ENCODE measurements at regions not wholly inside any gene's neighbourhood (a gene's known extent, or its start where the extent isn't known, plus 50 kb on each side); places are given as distances from the start of the nearest gene placed in this dataset.

DNA sequence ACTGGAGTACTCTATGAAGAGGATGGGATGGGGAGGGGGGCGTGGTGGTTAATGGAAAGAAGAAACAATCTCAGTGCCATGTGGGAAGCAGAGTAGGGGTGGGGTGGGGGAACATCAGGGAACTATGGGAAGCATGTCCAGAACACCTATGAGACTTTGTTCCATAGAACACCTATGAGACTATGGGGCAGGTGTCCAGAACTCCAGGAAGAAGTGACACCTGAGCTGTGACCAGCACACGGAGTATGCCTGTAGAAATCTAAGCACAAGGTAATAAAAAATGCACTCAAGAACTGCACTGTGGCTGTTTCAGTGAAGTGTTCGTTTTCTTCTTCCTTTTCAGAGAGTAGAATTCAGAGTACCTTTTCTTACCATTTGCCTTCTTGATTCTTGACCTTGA is 704.8 kb upstream of the TENM3 start:
- no peaks in the 10 kb centered on the region for H3K27me3 Mint-ChIP-seq
- H3K27ac Mint-ChIP-seq, result no peak overlapping the region
- H3K27ac ChIP-seq (ENCODE audit: low read length), result no peak overlapping the region
- no peaks in the 10 kb centered on the region for H3K36me3 ChIP-seq (ENCODE audit: control insufficient read depth in 2 of 2, extremely low read depth in 1 of 2, insufficient read depth in 1 of 2, low read length in 1 of 2)
- no peaks in the 10 kb centered on the region for H3K4me1 Mint-ChIP-seq
- ATAC-seq (replicated peaks in 1 of 4) (no peak), DNase-seq (no peak)
- no peaks in the 10 kb centered on the region for H3K27me3 ChIP-seq (replicated peaks in 1 of 2; ENCODE audit: control insufficient read depth in 2 of 2, extremely low read depth in 1 of 2, insufficient read depth in 2 of 2, low read length in 1 of 2)
- no peaks in the 10 kb centered on the region for H3K4me1 ChIP-seq (ENCODE audit: control insufficient read depth in 1 of 2, extremely low read depth in 1 of 2, insufficient read depth in 2 of 2, low read length in 2 of 2)
- WGBS (ENCODE audit: insufficient coverage), result 80% methylated on average over 1 of the region's 3 CpGs
- no peak overlapping the region for H3K4me3 ChIP-seq (ENCODE audit: control insufficient read depth in 1 of 2, extremely low read depth in 1 of 2, low read length in 1 of 2)
- no peaks in the 10 kb centered on the region for H3K9me3 ChIP-seq
- peaks cover 8 to 15% (median 12%) of the 10 kb centered on the region in 3 donors for H3K9me3 Mint-ChIP-seq
- no peak overlapping the region for H3K4me3 Mint-ChIP-seq
- ChIA-PET CTCF (no interaction called here), POLR2A (no interaction called here)
- no peaks in the 10 kb centered on the region for H3K36me3 Mint-ChIP-seq

DNA sequence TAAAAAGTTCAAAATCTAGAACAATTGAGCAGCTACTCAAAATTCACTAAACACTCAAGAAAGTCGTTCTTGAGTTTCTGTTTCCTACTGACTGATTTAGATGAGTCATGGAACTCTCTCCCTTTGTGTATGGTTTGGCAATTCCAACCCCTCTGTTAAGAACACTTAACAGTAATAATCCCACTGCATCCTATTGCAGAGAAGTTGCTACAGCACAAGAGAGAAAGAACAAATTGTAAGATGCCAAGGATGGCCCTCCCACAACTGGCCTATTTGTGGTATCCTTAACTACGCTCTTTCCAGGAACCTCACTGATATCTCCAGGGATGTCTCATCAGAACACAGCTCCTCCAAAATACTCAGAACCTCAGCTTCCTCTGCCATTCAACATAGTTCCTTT is 701.8 kb upstream of the TENM3 start:
- Mint-ChIP-seq H3K36me3 (no peaks in the 10 kb centered on the region), H3K4me3 (no peak overlapping the region), H3K9me3 (peaks cover 0 to 15% (median 6%) of the 10 kb centered on the region in 3 donors), H3K4me1 (no peaks in the 10 kb centered on the region), H3K27me3 (no peaks in the 10 kb centered on the region), H3K27ac (no peak overlapping the region)
- DNase-seq (no peak), ATAC-seq (replicated peaks in 1 of 4) (no peak)
- H3K4me3 ChIP-seq (ENCODE audit: control insufficient read depth in 1 of 2, extremely low read depth in 1 of 2, low read length in 1 of 2), result no peak overlapping the region
- H3K4me1 ChIP-seq (ENCODE audit: control insufficient read depth in 1 of 2, extremely low read depth in 1 of 2, insufficient read depth in 2 of 2, low read length in 2 of 2), result no peaks in the 10 kb centered on the region
- no peaks in the 10 kb centered on the region for H3K9me3 ChIP-seq
- no peak overlapping the region for H3K27ac ChIP-seq (ENCODE audit: low read length)
- WGBS (ENCODE audit: insufficient coverage), result 100% methylated on average over 1 of the region's 2 CpGs
- POLR2A ChIA-PET, result no interaction called here
- H3K36me3 ChIP-seq (ENCODE audit: control insufficient read depth in 2 of 2, extremely low read depth in 1 of 2, insufficient read depth in 1 of 2, low read length in 1 of 2), result no peaks in the 10 kb centered on the region
- H3K27me3 ChIP-seq (replicated peaks in 1 of 2; ENCODE audit: control insufficient read depth in 2 of 2, extremely low read depth in 1 of 2, insufficient read depth in 2 of 2, low read length in 1 of 2), result no peaks in the 10 kb centered on the region
- CTCF ChIA-PET, result no interaction called here

DNA sequence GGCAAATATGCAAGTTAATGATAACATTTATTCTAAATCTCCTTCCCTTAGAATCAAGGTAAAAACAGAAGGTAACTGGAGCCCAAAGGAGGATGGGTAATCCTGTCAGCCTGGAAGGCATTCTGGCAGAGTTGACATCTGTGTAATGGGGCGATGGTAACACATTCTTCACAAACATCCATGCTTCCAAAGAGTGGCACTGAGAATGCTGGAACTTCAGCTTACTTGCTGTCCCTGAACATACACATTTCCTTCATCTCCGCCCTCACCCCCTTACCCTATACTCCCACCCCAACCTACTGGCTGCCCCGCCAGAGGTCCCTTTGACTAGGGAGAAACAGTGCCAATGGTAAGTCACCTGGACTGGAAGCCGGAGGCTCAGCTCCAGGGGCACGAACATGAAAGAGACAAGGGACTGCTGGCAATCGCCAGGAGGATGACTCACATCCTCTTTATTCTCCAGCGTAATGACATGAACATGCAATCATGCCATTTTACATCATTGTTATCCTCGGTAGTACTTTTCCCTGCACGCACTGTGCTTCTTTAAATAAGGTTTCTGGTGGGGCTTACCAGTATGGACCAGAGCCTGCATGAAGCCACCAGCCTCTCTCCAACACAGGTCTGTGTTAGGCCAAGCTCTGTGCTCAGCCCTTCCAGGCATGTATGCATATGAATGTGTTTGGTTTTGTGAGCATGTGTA is 694.2 kb upstream of the TENM3 start:
- no peaks in the 10 kb centered on the region for H3K36me3 Mint-ChIP-seq
- no peaks in the 10 kb centered on the region for H3K4me1 Mint-ChIP-seq
- Histone ChIP-seq H3K27ac (ENCODE audit: low read length) (no peak overlapping the region), H3K27me3 (replicated peaks in 1 of 2; ENCODE audit: control insufficient read depth in 2 of 2, extremely low read depth in 1 of 2, insufficient read depth in 2 of 2, low read length in 1 of 2) (no peaks in the 10 kb centered on the region), H3K4me1 (ENCODE audit: control insufficient read depth in 1 of 2, extremely low read depth in 1 of 2, insufficient read depth in 2 of 2, low read length in 2 of 2) (no peaks in the 10 kb centered on the region), H3K36me3 (ENCODE audit: control insufficient read depth in 2 of 2, extremely low read depth in 1 of 2, insufficient read depth in 1 of 2, low read length in 1 of 2) (no peaks in the 10 kb centered on the region), H3K4me3 (ENCODE audit: control insufficient read depth in 1 of 2, extremely low read depth in 1 of 2, low read length in 1 of 2) (no peak overlapping the region), H3K9me3 (no peaks in the 10 kb centered on the region)
- ATAC-seq (replicated peaks in 1 of 4) (no peak), DNase-seq (no peak)
- 87% methylated on average over 7 of the region's 9 CpGs for WGBS (ENCODE audit: insufficient coverage)
- no peaks in the 10 kb centered on the region for H3K27me3 Mint-ChIP-seq
- H3K4me3 Mint-ChIP-seq, result no peak overlapping the region
- peaks cover 0 to 14% (median 2%) of the 10 kb centered on the region in 3 donors for H3K9me3 Mint-ChIP-seq
- ChIA-PET CTCF (no interaction called here), POLR2A (no interaction called here)
- no peak overlapping the region for H3K27ac Mint-ChIP-seq

DNA sequence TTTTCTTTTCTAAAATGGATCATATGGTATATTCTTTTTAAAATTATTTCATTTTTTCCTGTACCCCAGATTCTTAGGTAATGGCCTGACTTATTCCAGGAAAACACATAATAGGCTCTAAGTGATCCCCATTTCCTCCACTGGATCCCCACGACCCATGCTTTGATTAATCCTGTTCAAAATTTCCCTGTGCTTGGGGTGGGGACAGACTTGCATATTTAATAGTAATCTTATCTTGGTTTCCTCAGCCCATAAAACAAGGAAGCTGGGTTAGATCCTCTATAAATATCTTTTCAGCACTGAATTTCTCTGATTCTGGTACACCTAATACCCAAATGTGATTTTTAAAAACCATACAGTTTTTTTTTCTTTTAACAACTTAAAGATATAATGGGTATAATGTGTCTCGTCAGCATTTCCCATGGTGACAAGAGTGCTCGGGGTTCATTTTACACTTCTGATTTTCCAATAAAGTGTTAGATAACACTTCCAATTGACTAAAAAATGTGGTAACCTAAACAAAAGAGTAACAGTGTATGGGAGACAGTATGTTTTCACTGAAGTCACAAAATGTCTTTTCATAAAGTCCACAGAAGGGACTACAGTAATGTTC is 693.5 kb upstream of the TENM3 start:
- peaks cover 0 to 14% (median 3%) of the 10 kb centered on the region in 3 donors for H3K9me3 Mint-ChIP-seq
- no peaks in the 10 kb centered on the region for H3K4me1 ChIP-seq (ENCODE audit: control insufficient read depth in 1 of 2, extremely low read depth in 1 of 2, insufficient read depth in 2 of 2, low read length in 2 of 2)
- no peaks in the 10 kb centered on the region for H3K4me1 Mint-ChIP-seq
- H3K36me3 ChIP-seq (ENCODE audit: control insufficient read depth in 2 of 2, extremely low read depth in 1 of 2, insufficient read depth in 1 of 2, low read length in 1 of 2), result no peaks in the 10 kb centered on the region
- DNase-seq (no peak), ATAC-seq (replicated peaks in 1 of 4) (no peak)
- H3K4me3 Mint-ChIP-seq, result no peak overlapping the region
- no peaks in the 10 kb centered on the region for H3K9me3 ChIP-seq
- H3K4me3 ChIP-seq (ENCODE audit: control insufficient read depth in 1 of 2, extremely low read depth in 1 of 2, low read length in 1 of 2), result no peak overlapping the region
- CTCF ChIA-PET, result no interaction called here
- no peaks in the 10 kb centered on the region for H3K36me3 Mint-ChIP-seq
- no peak overlapping the region for H3K27ac Mint-ChIP-seq
- POLR2A ChIA-PET, result no interaction called here
- H3K27me3 ChIP-seq (replicated peaks in 1 of 2; ENCODE audit: control insufficient read depth in 2 of 2, extremely low read depth in 1 of 2, insufficient read depth in 2 of 2, low read length in 1 of 2), result no peaks in the 10 kb centered on the region
- no peaks in the 10 kb centered on the region for H3K27me3 Mint-ChIP-seq
- no CpG with 5 or more reads among the region's 3 CpGs for WGBS (ENCODE audit: insufficient coverage)
- no peak overlapping the region for H3K27ac ChIP-seq (ENCODE audit: low read length)

DNA sequence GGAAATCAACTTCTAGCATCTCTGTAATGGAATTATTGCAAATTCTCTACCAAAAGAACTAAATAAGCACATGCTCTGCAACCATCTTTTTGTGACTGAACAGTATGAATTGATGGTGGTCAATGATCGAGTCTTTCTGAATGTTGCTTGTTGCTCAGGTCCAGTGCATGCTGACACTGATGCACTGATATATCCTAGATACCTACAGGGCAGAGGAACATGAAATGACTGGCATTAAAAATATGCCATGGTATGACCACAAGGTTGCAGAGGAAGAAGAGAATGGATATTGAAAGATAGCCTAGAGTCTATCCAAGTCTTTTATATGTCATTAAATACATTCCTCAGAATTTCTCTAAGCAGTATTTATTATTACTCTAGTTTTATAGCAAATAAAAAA is 692.8 kb upstream of the TENM3 start:
- Histone ChIP-seq H3K9me3 (no peaks in the 10 kb centered on the region), H3K4me3 (ENCODE audit: control insufficient read depth in 1 of 2, extremely low read depth in 1 of 2, low read length in 1 of 2) (no peak overlapping the region), H3K27ac (ENCODE audit: low read length) (no peak overlapping the region), H3K36me3 (ENCODE audit: control insufficient read depth in 2 of 2, extremely low read depth in 1 of 2, insufficient read depth in 1 of 2, low read length in 1 of 2) (no peaks in the 10 kb centered on the region), H3K4me1 (ENCODE audit: control insufficient read depth in 1 of 2, extremely low read depth in 1 of 2, insufficient read depth in 2 of 2, low read length in 2 of 2) (no peaks in the 10 kb centered on the region), H3K27me3 (replicated peaks in 1 of 2; ENCODE audit: control insufficient read depth in 2 of 2, extremely low read depth in 1 of 2, insufficient read depth in 2 of 2, low read length in 1 of 2) (no peaks in the 10 kb centered on the region)
- Mint-ChIP-seq H3K27ac (no peak overlapping the region), H3K9me3 (peaks cover 0 to 14% (median 3%) of the 10 kb centered on the region in 3 donors), H3K4me1 (no peaks in the 10 kb centered on the region), H3K27me3 (no peaks in the 10 kb centered on the region), H3K36me3 (no peaks in the 10 kb centered on the region), H3K4me3 (no peak overlapping the region)
- POLR2A ChIA-PET, result no interaction called here
- no peak for ATAC-seq (replicated peaks in 1 of 4)
- DNase-seq, result no peak
- CTCF ChIA-PET, result no interaction called here
- no CpG with 5 or more reads among the region's 1 CpG for WGBS (ENCODE audit: insufficient coverage)

DNA sequence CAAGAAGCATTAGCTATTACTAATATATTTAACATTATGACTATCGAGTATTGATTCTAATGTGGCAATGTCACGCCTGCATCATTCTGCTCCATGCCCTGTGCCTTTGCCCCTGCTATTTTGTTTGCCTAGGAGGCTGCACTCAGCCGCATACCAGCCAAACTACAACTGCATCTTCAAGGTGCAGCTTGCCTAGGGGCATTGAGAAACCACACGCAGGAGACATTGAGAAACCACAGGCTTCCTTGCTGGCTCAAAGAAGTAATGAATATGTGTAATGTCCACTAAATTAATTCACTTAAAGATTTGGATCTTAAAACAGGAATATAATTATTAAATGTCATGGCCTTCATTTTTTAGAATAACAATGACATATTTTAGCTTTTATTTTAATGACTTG is 683.6 kb upstream of the TENM3 start:
- ChIA-PET POLR2A (no interaction called here), CTCF (no interaction called here)
- H3K27ac Mint-ChIP-seq, result no peak overlapping the region
- H3K36me3 ChIP-seq (ENCODE audit: control insufficient read depth in 2 of 2, extremely low read depth in 1 of 2, insufficient read depth in 1 of 2, low read length in 1 of 2), result no peaks in the 10 kb centered on the region
- H3K4me3 Mint-ChIP-seq, result no peak overlapping the region
- no CpG with 5 or more reads among the region's 4 CpGs for WGBS (ENCODE audit: insufficient coverage)
- DNase-seq (no peak), ATAC-seq (replicated peaks in 1 of 4) (no peak)
- no peaks in the 10 kb centered on the region for H3K9me3 ChIP-seq
- no peak overlapping the region for H3K27ac ChIP-seq (ENCODE audit: low read length)
- H3K27me3 Mint-ChIP-seq, result no peaks in the 10 kb centered on the region
- peaks cover 3 to 9% (median 8%) of the 10 kb centered on the region in 3 donors for H3K9me3 Mint-ChIP-seq
- no peaks in the 10 kb centered on the region for H3K4me1 ChIP-seq (ENCODE audit: control insufficient read depth in 1 of 2, extremely low read depth in 1 of 2, insufficient read depth in 2 of 2, low read length in 2 of 2)
- H3K36me3 Mint-ChIP-seq, result no peaks in the 10 kb centered on the region
- no peaks in the 10 kb centered on the region for H3K27me3 ChIP-seq (replicated peaks in 1 of 2; ENCODE audit: control insufficient read depth in 2 of 2, extremely low read depth in 1 of 2, insufficient read depth in 2 of 2, low read length in 1 of 2)
- no peak overlapping the region for H3K4me3 ChIP-seq (ENCODE audit: control insufficient read depth in 1 of 2, extremely low read depth in 1 of 2, low read length in 1 of 2)
- no peaks in the 10 kb centered on the region for H3K4me1 Mint-ChIP-seq
